ENCODE measurements at regions not wholly inside any gene's neighbourhood (a gene's known extent, or its start where the extent isn't known, plus 50 kb on each side); places are given as distances from the start of the nearest gene placed in this dataset.

- TF ChIP-seq CTCF (IDR thresholded peaks at IDR 0.05) (no peak), EP300 (IDR thresholded peaks at IDR 0.05) (no peak)
Observed at GRCh38 chr11:21865541-21865940, 327.3 kb upstream of the ANO5 start.

Measured in tibial nerve (tissue), 4 donors.